ENCODE measurements at regions not wholly inside any gene's neighbourhood (a gene's known extent, or its start where the extent isn't known, plus 50 kb on each side); places are given as distances from the start of the nearest gene placed in this dataset.

DNA sequence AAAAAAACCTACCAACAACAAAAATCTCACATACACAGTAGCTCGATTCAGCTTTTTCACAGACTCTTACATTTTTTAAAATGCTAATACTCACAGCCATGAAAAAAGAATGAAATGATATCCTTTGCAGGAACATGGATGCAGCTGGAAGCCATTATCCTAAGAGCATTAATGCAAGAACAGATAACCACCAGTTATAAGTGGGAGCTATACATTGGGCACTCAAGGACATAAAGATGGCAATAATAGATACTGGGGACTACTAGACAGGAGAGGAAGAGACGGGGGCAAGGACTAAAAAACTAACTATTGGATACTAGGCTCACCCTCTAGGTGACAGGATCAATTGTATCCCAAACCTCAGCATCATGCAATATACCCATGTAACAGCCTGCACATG is 90.3 kb upstream of the CCNH start:
- DNase-seq = no peak

DNA sequence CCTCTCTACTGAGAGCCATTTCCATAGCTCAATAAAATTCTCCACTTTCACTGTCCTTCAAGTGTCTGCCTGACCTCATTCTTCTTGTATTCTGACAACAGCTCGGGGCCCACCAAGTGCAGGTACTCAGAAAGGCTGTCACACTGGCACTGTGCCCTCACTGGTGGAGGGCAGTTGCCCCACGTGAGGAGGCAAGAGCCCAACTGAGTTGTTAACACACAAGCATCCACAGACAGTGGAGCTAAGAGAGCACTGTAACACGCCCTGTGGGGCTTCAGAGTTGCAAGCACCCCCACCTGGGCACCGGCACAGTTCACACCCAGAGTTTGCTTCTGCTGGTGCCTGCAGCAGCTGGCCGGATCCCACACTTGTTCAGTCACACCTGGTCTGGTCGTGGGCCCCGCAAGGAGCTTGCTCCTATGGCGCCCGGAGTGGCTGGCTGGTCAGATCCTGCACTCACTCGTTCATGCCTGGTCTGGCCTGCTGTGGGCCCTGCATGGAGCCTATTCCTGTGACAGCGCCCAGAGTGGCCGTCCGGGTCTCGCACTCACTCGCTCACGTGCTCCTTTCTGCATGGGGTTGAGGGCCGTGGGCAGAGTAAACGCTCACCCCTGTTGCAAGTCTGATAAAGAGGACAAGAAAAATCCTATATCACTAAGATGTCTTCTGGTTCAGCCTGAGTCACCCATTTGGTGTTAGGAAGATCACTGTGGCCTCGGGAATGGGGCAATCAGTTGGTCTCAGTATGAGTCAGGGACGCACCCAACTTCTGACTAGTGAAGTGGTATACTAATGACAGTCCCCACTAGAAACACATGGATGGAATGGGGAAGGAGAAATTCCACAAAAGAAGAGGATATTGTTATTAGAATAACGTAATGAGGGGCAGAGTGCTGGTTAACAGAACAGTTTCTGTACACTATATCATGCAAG is 87.0 kb upstream of the CCNH start:
- no peak for DNase-seq
